K562 (cell line): ENCODE measurements at regions not wholly inside any gene's neighbourhood (a gene's known extent, or its start where the extent isn't known, plus 50 kb on each side); places are given as distances from the start of the nearest gene placed in this dataset.

ENCODE experiments used
- ATAC-seq: fragments of 200-7000 bp; cut with Tn5 transposase; 3 replicates; pipeline ENCODE4 v1.9.1; 2020; ENCODE audit warnings: moderate library complexity
- BruUV-seq: library from RNA; stranded (reverse); fragments of 400-500 nt; replicated peaks from 2 replicates; lab custom pipeline; 2021; lab: Mats Ljungman, UMichigan
- CTCF ChIA-PET: fragments of 300-600 bp; formaldehyde crosslinking; extraction: SDS; loops from one replicate; lab custom pipeline; 2021; ENCODE audit warnings: low intra/inter-chr PET ratio; lab: Yijun Ruan, JAX
- POLR2A ChIA-PET: fragments of 300-600, 350-650 bp; sonication (Branson Sonifier 250); formaldehyde crosslinking; extraction: SDS; loops from one replicate; lab custom pipeline; 2021; ENCODE audit warnings: antibody characterized with exemption, inconsistent platforms; lab: Yijun Ruan, JAX
- DNase-seq, 4 experiments: peaks; one replicate each; pipeline versions ENCODE4 v3.0.0 to v3.0.0-alpha.2; 2011 to 2018; ENCODE audit warnings: low spot score in 3 of 4, mixed read lengths in 3 of 4; ENCODE audit errors: extremely low read depth in 1 of 4
- FAIRE-seq: peaks from 2 replicates; lab custom pipeline; 2011; peaks lifted over from hg19 to GRCh38; lab: Jason Lieb, UNC
- H2AFZ ChIP-seq: 2 replicates; pipeline ENCODE4 v1.6.0; 2011; ENCODE audit warnings: low read depth, low read length, control low read depth, inconsistent platforms
- H3K27ac ChIP-seq: fragments of 200-600 bp; 3 replicates; pipeline ENCODE4 v1.8.0; 2011; ENCODE audit warnings: low read depth, mild to moderate bottlenecking, control low read depth, inconsistent platforms, low read length, moderate library complexity, mixed read lengths; ENCODE audit errors: extremely low read depth
- H3K27me3 ChIP-seq, 2 experiments: fragments of 300-600 bp in 1 of 2; 2 replicates in 1 of 2; 3 replicates in 1 of 2; pipeline versions ENCODE4 v1.6.0 to v1.8.0; 2011; ENCODE audit warnings: inconsistent platforms in 2 of 2, low read length in 2 of 2, mild to moderate bottlenecking in 1 of 2, mixed read lengths in 1 of 2, moderate library complexity in 1 of 2; ENCODE audit not compliant: control insufficient read depth in 2 of 2, insufficient read depth in 2 of 2
- H3K36me3 ChIP-seq: fragments of 300-600 bp; 3 replicates; pipeline ENCODE4 v1.8.0; 2011; ENCODE audit warnings: mild to moderate bottlenecking, low read length, inconsistent platforms; ENCODE audit not compliant: control insufficient read depth, insufficient read depth
- H3K4me1 ChIP-seq, 2 experiments: fragments of 200-600 bp in 1 of 2; replicated peaks in 1 of 2; 2 replicates in 1 of 2; 3 replicates in 1 of 2; pipeline versions ENCODE4 v1.5.1 to v1.8.0; 2011; ENCODE audit warnings: inconsistent platforms in 2 of 2, low read length in 2 of 2, mild to moderate bottlenecking in 1 of 2, mixed read lengths in 1 of 2, moderate library complexity in 1 of 2; ENCODE audit not compliant: control insufficient read depth in 2 of 2, insufficient read depth in 2 of 2
- H3K4me2 ChIP-seq: 2 replicates; pipeline ENCODE4 v1.6.1; 2011; ENCODE audit warnings: low read length, control low read depth, inconsistent platforms, mixed read lengths; ENCODE audit not compliant: insufficient read depth
- H3K4me3 ChIP-seq: fragments of 200-600 bp; sonication (generic), shearing (Covaris generic); 2 replicates; pipeline ENCODE4 v1.5.1; 2016; ENCODE audit warnings: control low read depth, inconsistent platforms
- H3K79me2 ChIP-seq: fragments of 200-600 bp; 3 replicates; pipeline ENCODE4 v1.8.0; 2011; ENCODE audit warnings: low read length, inconsistent platforms; ENCODE audit not compliant: control insufficient read depth, insufficient read depth
- H3K9ac ChIP-seq, 2 experiments: 2 replicates each; pipeline versions ENCODE4 v1.6.0 to v1.6.1; 2011; ENCODE audit warnings: low read depth in 2 of 2, low read length in 2 of 2, control low read depth in 1 of 2, inconsistent platforms in 1 of 2, mild to moderate bottlenecking in 1 of 2, mixed read lengths in 1 of 2; ENCODE audit not compliant: insufficient read depth in 1 of 2
- H3K9me1 ChIP-seq: one replicate; pipeline ENCODE4 v1.6.0; 2011; ENCODE audit warnings: inconsistent platforms, mild to moderate bottlenecking, low read length, moderate library complexity; ENCODE audit not compliant: control insufficient read depth, insufficient read depth
- H3K9me3 ChIP-seq: replicated peaks from 2 replicates; pipeline ENCODE4 v1.5.1; 2011; ENCODE audit warnings: low read depth, low read length, inconsistent platforms; ENCODE audit not compliant: control insufficient read depth, insufficient read depth
- H4K20me1 ChIP-seq: replicated peaks from 2 replicates; pipeline ENCODE4 v1.6.1; 2011; ENCODE audit warnings: low read length, inconsistent platforms, mixed read lengths; ENCODE audit not compliant: control insufficient read depth, insufficient read depth
- BRD4 ChIP-seq: fragments of 200-600 bp; sonication (generic); IDR thresholded peaks from 2 replicates; pipeline ENCODE4 v1.6.1; 2017; ENCODE audit warnings: inconsistent platforms
- CHCHD3 ChIP-seq: fragments of 250-450 bp; sonication (Bioruptor Pico); IDR thresholded peaks from 2 replicates; pipeline ENCODE4 v2.1.2; 2022; ENCODE audit warnings: mild to moderate bottlenecking
- CREB5 ChIP-seq: fragments of 250-450 bp; sonication (Bioruptor Pico); IDR thresholded peaks from 2 replicates; pipeline ENCODE4 v1.5.0; 2020; ENCODE audit warnings: mild to moderate bottlenecking
- FOXK1 ChIP-seq: sonication (generic); formaldehyde crosslinking; IDR thresholded peaks from 2 replicates; pipeline ENCODE4 v1.8.0; 2022; ENCODE audit warnings: missing genetic modification reagents, mild to moderate bottlenecking, borderline replicate concordance
- KAT2B ChIP-seq: IDR thresholded peaks from one replicate; pipeline ENCODE4 v1.6.1; 2012; ENCODE audit warnings: low read depth, mild to moderate bottlenecking, control low read depth, inconsistent platforms, low read length, moderate library complexity
- KLF1 ChIP-seq: fragments of 450-650 bp; IDR thresholded peaks from 2 replicates; pipeline ENCODE4 v1.6.1; 2016; ENCODE audit warnings: missing genetic modification characterization, missing compliant biosample characterization
- TEAD2 ChIP-seq: fragments of 450-650 bp; IDR thresholded peaks from 2 replicates; pipeline ENCODE4 v1.6.1; 2016; ENCODE audit warnings: missing genetic modification characterization, control low read depth, missing compliant biosample characterization
- ZNF280A ChIP-seq: fragments of 450-650 bp; IDR thresholded peaks from 2 replicates; pipeline ENCODE4 v1.6.1; 2018; ENCODE audit warnings: mild to moderate bottlenecking, low read depth; ENCODE audit not compliant: partially characterized antibody
- ZNF449 ChIP-seq: fragments of 250-450 bp; sonication (Bioruptor Pico); IDR thresholded peaks from 2 replicates; pipeline ENCODE4 v1.8.0; 2022; ENCODE audit warnings: moderate library complexity, mild to moderate bottlenecking, inconsistent platforms
- WGBS: fragments of 100-300 bp; shearing (Covaris generic); methylation state at CpG from one replicate; pipeline ENCODE4 v1.1.6; 2016; ENCODE audit warnings: low coverage, mixed read lengths; ENCODE audit not compliant: insufficient coverage; ENCODE audit errors: missing lambda C conversion rate; 5-methylcytosine and 5-hydroxymethylcytosine counted together
- in situ Hi-C: fragments of 300-500 bp; cut with MboI; formaldehyde crosslinking; loops from 4 replicates; pipeline ENCODE4 v1.15.0; 2018; ENCODE audit warnings: inconsistent platforms, mixed read lengths
- intact Hi-C: fragments of 100-400 bp; cut with micrococcal nuclease; formaldehyde crosslinking; loops from 2 replicates; pipeline ENCODE4 v1.14.2; 2022

DNA sequence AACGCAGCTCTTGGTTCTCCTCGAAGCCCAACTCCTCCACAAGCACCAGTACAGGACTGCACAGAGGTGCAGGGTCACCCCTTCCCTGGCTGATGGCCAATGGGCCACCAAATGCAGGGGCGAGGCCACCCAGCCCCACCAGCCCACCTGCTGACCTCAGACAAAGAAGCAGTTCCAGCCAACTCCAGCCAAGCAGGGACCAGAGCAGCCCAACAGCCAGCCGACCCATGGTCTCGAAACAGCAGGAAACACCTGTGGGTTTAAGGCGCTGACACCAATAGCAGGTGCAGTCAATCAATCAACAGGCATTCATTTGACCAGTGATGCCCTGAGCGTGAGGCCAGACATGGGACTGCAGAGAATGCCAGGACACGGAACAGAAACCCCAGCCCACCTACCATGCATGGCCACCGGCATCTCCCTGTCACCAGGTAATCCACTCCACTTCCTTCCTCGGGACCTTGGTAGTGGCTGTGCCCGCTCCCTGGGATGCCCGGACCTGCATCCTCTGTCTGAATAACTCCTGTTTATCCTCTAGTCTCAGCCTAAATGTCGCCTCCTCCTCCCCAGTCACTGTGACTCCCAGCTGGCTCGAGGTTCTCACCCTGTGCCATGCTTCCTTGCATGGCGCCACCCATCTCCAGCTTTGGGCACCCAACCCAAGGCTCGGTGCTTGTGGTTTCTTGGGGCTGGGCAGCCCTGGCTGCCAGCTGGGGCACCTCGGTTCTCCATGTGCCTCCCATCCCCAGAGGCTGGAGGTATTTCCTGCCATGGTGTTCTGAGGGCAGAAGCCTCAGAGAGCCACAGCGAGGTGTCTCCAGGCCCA, 1475.4 kb downstream of the BRD1 start:
- no peak for FAIRE-seq
- WGBS: 1% methylated on average over 13 of the region's 18 CpGs

More for the DNA sequence above, 1475.4 kb downstream of the BRD1 start:
- in situ Hi-C loops (no loop called here), intact Hi-C loops (no loop called here)
- ATAC-seq (no peak), DNase-seq (no peak)
- no peak overlapping the region for H3K27ac ChIP-seq
- no peaks in the 10 kb centered on the region for H3K4me1 ChIP-seq
- no peaks in the 10 kb centered on the region for H4K20me1 ChIP-seq
- ChIA-PET CTCF (no interaction called here), POLR2A (interaction anchor here (0.7 kb wide), 1 partner anchor 10 kb away, joined by 3 read pairs; no protein-coding TSS in a partner anchor)
- no peaks in the 10 kb centered on the region for H3K9me3 ChIP-seq
- no peaks in the 10 kb centered on the region; a peak in 1 of 5 replicates for H3K27me3 ChIP-seq
- TF ChIP-seq CREB5 (CRISPR knock-in tag): no peak
- TF ChIP-seq FOXK1: no peak
- TF ChIP-seq ZNF280A: no peak
- no peak for TF ChIP-seq KLF1 (tag)
- no peak for TF ChIP-seq CHCHD3 (CRISPR knock-in tag)
- no peak for TF ChIP-seq BRD4
- TF ChIP-seq ZNF449 (CRISPR knock-in tag): no peak
- TF ChIP-seq TEAD2 (tag): no peak
- TF ChIP-seq KAT2B: no peak
- H2AFZ ChIP-seq: no peak overlapping the region
- BruUV-seq: no TSS peak
- no peak overlapping the region for H3K9ac ChIP-seq
- no peak overlapping the region for H3K4me2 ChIP-seq
- no peak overlapping the region for H3K4me3 ChIP-seq
- H3K79me2 ChIP-seq: no peaks in the 10 kb centered on the region
- no peaks in the 10 kb centered on the region for H3K36me3 ChIP-seq
- no peaks in the 10 kb centered on the region for H3K9me1 ChIP-seq
